Activated CD4-positive, alpha-beta T cell treated with anti-CD3 and anti-CD28 coated beads, Interleukin-2, Interleukin-4, amounts not matched to agents 100 ng/mL and 50 ng/mL, durations not matched to agents 16 hours and 8 hours (primary cell): ENCODE measurements at regions not wholly inside any gene's neighbourhood (a gene's known extent, or its start where the extent isn't known, plus 50 kb on each side); places are given as distances from the start of the nearest gene placed in this dataset.
"Not testable (repeated sequence)": the region's sequence is repeated elsewhere in the genome, so short reads cannot be mapped to it uniquely, and the experiment has no call there.

Source experiments
- DNase-seq: peaks from one replicate; pipeline ENCODE4 v3.0.0-alpha.2; 2020; ENCODE audit warnings: low spot score

GRCh38 chr13:34696296-34696695 lies 245.8 kb upstream of the NBEA start:
- no peak for DNase-seq

DNA sequence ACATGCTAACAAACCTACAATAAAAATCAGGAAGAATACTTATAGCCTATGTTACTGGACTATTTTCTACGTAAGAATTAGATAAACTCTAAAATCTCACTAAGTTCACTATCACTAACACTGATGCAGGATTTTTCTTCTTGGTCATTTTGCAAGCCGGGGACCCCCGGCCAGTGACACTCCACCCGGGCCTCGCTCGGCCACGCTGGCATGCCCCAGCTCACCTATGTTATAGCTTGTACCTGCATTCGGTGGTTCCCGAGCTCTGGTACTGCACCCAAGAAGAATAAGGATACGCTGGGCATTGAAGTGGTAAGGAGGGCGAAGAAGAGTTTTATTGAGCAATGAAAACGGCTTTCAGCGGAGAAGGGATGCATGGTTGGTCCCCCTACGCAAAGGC lies 245.3 kb upstream of the NBEA start:
- DNase-seq: no peak

GRCh38 chr13:34698945-34699344 lies 243.1 kb upstream of the NBEA start:
- DNase-seq: no peak

GRCh38 chr13:34700155-34700554 lies 241.9 kb upstream of the NBEA start:
- DNase-seq: no peak

DNA sequence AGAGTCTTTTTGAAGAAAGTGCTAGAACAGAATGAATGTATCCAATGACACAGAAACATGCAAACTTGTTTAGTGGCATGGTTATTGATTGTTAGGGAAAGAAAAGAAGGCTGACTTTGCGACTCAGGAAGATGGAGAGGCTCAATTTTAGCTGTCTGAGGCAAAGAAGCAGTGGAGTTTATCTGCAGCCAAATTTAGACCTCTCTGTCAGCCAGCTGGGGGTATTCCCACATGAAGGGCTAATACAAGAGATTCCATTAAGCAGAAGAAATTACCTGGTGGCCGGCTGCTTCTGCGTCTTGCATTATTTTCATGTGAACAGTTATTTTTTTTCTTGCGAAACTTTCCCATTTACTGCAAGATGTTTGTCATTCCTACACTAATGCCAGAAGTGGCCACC lies 240.2 kb upstream of the NBEA start:
- DNase-seq: no peak

DNA sequence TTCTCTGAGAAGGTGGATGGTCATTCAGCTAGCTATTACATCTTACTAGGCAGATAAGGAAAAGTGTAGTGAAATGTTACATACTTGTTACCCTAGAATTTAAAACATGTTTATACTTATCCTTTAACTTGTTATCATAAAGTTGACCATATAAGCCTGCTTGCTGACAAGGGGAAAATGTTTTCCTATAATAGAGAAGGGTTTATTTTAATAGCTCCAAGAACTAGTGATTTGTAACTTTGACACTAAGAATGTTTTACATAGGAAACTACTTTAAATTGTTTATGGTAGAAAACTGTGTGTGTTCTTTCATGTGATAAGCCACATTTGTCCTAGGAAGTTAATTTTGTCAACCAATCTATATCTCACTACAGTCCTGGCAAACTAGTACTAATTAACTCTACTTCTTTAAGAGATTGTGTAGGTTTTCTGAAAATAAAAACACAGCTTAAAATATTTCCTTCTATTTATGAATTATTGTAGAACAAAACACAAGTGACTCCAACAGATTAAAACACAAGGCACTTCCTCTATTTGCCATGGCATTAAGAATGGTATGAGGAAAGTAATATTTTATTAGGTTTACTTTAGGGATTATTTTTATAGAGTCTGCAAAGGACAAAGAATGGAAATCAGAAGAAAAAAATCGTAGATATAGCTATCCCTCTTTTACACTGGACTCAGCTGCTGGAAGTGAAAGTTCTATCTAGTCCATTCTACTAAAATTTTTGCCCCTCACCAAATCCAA lies 233.3 kb upstream of the NBEA start:
- DNase-seq: no peak

DNA sequence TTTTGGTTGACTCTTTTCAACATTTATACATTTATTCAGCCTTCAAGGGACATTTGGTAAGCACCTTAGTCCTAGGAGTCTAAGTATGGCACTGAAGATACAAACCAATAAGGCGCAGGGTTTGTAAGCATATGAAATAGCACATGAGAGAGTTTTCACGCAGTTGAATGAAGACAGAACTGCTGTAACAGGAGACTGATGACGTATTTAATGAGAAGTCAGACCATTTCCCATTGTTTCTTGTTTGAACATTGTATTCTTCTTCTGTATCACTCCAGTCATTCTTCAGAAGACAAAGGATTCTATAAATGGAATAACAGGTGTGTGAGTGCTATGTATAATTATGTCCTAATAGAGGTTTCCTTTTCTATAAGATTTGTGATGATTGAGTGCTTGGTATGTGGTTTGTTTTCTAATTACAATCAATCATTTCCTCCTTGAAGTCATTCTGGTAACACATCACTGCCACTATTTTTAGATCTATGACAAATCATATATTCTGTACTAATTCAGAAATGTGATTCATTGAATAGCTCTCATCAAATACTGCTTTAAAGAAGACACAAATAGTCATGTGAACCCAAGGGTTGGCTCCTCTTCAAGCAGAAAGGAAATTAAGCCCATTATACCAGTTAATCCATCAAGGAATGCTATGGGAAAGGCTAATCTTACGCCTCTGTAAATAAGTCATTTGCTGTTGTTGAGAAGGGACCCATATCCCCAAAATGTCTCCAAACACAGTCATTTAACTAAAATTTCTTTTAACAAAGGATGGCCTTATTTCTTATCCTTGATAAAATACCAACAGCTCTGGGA lies 222.8 kb upstream of the NBEA start:
- no peak for DNase-seq

GRCh38 chr13:34720618-34721017 lies 221.5 kb upstream of the NBEA start:
- peak; percentile 0 for DNase-seq

GRCh38 chr13:34721631-34722595 lies 220.2 kb upstream of the NBEA start:
- no peak for DNase-seq

- DNase-seq: no peak
Observed at GRCh38 chr13:34722922-34723321, 219.1 kb upstream of the NBEA start.

DNA sequence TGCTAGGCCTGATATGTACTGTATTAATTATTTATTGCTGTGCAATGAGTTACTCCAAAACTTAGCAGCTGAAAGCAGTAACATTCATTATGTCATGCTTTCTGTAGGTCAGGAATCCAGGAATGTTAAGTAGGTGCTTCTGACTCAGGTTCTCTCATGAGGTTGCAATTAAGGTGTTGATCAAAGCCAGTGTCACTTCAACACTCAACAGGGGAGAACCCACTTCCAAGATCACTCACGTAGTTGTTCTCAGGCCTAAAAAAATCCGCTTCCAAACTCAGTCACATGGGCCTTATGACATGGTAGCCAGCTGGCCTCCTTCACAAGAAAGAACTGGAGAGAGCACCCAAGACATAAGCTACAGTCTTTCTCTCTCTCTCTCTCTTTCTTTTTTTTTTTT lies 211.1 kb upstream of the NBEA start:
- DNase-seq: no peak

DNA sequence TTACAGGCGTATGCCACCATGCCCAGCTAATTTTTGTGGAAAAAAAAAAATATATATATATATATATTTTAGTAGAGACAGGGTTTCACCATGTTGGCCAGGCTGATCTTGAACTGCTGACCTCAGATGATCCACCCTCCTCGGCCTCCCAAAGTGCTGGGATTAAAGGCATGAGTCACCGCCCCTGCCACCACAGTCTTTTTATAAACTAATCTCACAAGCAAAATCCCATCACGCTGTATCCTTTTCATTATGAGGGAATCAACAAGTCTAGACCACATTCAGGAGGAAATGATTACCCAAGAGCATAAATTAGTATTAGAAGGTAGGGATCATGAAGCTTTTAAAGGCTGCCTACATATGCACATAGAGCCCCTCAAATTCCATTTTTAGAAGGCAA lies 210.6 kb upstream of the NBEA start:
- no peak for DNase-seq

GRCh38 chr13:34733721-34734120 lies 208.3 kb upstream of the NBEA start:
- no peak for DNase-seq

GRCh38 chr13:34734932-34735331 lies 207.1 kb upstream of the NBEA start:
- no peak for DNase-seq

DNA sequence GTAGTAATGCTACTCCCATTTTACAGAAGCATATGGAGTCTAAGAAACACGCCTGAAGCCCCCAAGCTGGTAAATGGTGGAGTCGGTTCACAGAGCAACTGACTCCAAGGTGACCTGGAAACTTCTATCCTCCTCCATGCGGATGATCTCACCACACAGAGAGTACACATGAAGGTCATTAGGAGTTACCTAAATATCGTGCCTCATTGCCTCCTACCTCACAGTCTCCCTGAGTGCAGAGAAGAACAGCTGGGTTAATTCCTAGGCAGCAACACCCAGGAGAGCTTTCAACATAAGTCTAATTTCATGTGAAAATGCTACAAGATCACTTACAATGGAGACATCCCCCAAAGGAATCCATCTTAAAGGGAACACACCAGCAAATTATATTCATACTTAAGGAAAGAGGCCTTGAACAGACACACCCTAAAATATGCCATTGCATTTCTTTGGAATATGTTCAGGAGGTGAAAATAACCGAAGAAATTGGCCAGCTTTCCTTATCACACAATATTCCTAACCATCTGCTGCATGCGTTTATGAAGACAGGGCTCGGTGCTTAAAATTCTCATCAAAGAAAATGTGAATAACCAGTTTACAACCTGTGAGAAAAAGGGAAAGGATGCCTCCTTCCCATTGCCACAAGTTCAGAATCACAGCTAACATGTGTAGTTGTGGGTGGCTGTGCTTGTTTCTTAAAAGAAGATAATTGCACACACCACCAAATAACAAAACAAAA lies 203.6 kb upstream of the NBEA start:
- no peak for DNase-seq

DNA sequence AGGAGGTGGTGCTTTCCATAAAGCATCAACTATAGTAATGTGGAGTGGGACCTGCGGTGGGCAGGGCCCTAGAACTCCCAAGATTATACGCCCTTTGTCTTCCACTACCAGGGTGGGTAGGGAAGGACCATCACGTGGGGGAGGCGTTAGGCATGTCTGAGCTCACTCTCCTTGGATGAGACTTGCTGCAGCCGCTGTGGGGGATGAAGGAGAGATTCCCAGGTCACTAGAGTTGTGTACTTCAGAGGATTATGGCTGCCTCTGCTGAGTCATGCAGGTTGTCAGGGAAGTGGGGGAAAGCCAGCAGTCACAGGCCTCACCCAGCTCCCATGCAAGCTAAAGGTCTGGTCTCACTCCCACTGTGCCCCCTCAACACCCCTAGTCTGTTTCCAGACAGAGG lies 195.0 kb upstream of the NBEA start:
- not testable (repeated sequence) for DNase-seq

DNA sequence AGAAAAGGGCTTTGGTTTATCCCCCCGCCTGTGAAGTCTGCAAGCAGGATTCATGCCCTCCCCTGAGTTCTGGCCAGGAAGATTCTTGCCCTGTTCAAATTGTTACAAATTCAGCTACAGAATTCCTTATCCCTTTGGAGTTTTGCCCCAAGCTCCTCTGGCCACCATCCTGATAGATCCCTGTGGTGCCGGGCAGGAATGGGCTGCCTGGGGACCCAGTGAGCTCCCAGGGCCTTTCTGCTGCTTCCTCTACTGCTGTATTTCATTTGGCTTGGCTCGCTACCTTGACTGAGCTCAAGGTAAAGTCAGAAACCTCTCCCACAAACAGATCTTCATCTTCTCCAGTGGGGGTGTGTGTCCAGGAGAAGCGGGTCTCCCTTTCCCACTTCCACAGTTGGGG lies 194.6 kb upstream of the NBEA start:
- DNase-seq: no peak

DNA sequence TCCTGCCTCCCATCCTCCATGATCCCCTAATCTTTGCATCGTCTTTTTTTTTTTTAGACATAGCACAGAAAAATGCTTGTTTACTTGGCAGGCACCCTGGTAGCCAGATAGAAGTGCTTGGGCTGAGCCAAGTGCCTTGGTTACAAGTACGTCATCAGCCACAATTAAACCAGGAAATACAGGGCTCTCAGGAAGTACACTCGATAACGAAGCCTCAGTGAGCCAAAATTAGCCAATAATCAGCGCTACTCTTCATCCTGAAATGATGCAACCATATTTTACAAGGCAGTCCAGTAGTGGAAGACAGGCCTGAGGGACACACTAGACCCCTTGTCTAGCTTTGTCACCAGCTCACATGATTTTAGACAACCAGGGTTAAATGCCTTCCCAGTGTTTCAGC lies 194.0 kb upstream of the NBEA start:
- DNase-seq: no peak

GRCh38 chr13:34748596-34748995 lies 193.5 kb upstream of the NBEA start:
- DNase-seq: no peak

GRCh38 chr13:34749046-34749445 lies 193.0 kb upstream of the NBEA start:
- no peak for DNase-seq

DNA sequence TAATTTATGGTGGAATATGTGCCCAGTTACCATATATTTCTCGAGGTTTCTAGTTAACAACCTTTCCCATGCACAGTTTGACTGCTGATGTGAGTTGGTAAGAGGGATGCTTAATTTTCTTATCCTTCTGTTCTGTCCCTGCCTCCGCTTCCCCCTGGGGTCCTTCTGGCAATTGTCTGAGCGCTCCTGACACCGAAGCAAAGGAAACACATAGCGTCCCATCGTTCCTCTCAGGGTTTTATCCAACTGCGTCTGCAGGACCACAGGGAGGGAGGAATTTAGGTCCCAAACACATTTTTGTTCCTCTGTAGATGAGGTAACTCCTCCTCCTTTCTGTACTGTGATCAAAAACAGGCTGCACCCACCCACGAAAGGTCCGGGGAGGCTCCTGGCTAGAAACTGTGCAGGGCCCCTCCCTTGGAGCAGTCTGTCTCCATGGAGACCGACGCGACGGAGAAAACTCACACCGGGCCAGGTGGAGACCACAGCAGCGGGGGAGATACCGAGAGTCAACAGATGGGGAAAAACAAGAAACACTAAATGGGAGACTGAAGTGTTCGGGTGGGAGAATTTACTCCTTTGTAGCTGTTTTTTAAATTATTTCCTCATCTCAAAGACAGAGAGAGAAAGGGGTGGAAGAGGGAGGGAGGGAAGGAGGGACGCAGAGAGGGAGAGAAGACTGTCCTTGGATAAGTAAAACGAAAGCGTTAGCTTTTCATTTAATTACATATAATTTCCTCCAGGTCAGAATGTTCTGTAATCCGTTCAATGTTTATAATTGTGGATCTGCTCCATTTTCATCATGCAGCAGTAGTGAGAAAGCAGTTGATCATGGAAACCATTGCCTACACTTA lies 191.8 kb upstream of the NBEA start:
- DNase-seq: no peak
